Activated CD4-positive, alpha-beta T cell treated with anti-CD3 and anti-CD28 coated beads, Interleukin-2, amount 10 ng/mL, durations not matched to agents 7 days and 5 days (primary cell): ENCODE measurements at regions not wholly inside any gene's neighbourhood (a gene's known extent, or its start where the extent isn't known, plus 50 kb on each side); places are given as distances from the start of the nearest gene placed in this dataset.

Experiments used
- CTCF ChIA-PET: fragments of 350-600 bp; sonication (Branson Sonifier 250); formaldehyde crosslinking; loops from one replicate; lab custom pipeline; 2021; ENCODE audit warnings: antibody characterized with exemption; lab: Charles Lee
- POLR2A ChIA-PET: fragments of 350-600 bp; sonication (Branson Sonifier 250); formaldehyde crosslinking; loops from one replicate; lab custom pipeline; 2021; ENCODE audit warnings: antibody characterized with exemption; lab: Charles Lee
- DNase-seq: peaks from one replicate; pipeline ENCODE4 v3.0.0-alpha.2; 2020
- H3K27ac Mint-ChIP-seq: one replicate; pipeline ENCODE4 v1.8.0; 2021; ENCODE audit warnings: mild to moderate bottlenecking, moderate library complexity, mixed read lengths
- H3K27me3 Mint-ChIP-seq: one replicate; pipeline ENCODE4 v1.8.0; 2021; ENCODE audit warnings: mixed read lengths
- H3K36me3 Mint-ChIP-seq: one replicate; pipeline ENCODE4 v1.8.0; 2021; ENCODE audit warnings: low read depth, mixed read lengths
- H3K4me1 Mint-ChIP-seq: one replicate; pipeline ENCODE4 v1.8.0; 2021; ENCODE audit warnings: mixed read lengths
- H3K4me3 Mint-ChIP-seq: one replicate; pipeline ENCODE4 v1.8.0; 2021; ENCODE audit warnings: mild to moderate bottlenecking, moderate library complexity, mixed read lengths
- H3K9me3 Mint-ChIP-seq: one replicate; pipeline ENCODE4 v1.8.0; 2021; ENCODE audit warnings: mixed read lengths

- no peak for DNase-seq
- peaks cover 4% of the 10 kb centered on the region for H3K27me3 Mint-ChIP-seq
- no peak overlapping the region for H3K4me3 Mint-ChIP-seq
- POLR2A ChIA-PET: no interaction called here
- H3K9me3 Mint-ChIP-seq: peaks cover 6% of the 10 kb centered on the region
- no peak overlapping the region for H3K27ac Mint-ChIP-seq
- CTCF ChIA-PET: interaction anchor here (0.9 kb wide), 1 partner anchor 18 kb away, joined by 3 read pairs; no protein-coding TSS in a partner anchor
- peaks cover 6% of the 10 kb centered on the region for H3K4me1 Mint-ChIP-seq
- no peaks in the 10 kb centered on the region for H3K36me3 Mint-ChIP-seq
Measured at GRCh38 chr4:14771094-14771493, 231.2 kb upstream of the CPEB2 start.

DNA sequence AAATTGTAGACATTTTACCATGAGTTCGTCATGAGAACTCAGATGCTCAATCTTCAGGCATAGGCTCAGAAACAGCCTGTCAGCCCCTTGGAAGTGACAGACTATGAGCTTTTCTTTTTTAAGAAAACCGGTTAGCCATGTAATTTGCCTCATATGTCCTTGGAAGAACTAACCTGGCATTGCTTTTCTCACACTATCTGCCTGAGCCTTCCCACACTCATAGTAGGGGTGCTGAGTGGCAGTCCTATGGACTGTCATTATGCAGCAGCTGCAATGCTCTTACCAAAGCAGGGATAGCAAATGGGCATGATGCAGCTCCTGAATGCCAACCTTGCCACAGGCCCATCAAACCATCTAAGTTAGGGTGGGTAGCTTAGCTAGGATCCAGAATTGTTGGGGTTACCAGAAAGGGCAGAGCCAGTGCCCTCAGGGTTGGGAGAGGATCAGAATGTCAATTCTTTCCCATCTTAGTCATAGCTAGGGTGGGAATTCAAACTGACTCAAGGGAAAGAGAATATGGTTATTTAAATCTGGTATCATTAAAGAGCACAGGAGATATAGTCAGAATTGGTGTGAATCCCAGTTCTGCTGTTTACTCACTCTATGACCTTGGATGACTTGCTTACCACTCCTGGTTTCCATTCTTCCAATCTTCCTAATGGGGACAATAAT, 230.6 kb upstream of the CPEB2 start:
- Mint-ChIP-seq H3K36me3 (no peaks in the 10 kb centered on the region), H3K4me3 (no peak overlapping the region), H3K27ac (no peak overlapping the region), H3K9me3 (peaks cover 6% of the 10 kb centered on the region), H3K4me1 (peaks cover 5% of the 10 kb centered on the region), H3K27me3 (peaks cover 4% of the 10 kb centered on the region)
- CTCF ChIA-PET: interaction anchor here (0.6 kb wide), 1 partner anchor 628 kb away, joined by 3 read pairs; no protein-coding TSS in a partner anchor
- POLR2A ChIA-PET: no interaction called here
- DNase-seq: no peak

- no peak for DNase-seq
- ChIA-PET CTCF (interaction anchor here (0.6 kb wide), 1 partner anchor 629 kb away, joined by 3 read pairs; no protein-coding TSS in a partner anchor), POLR2A (no interaction called here)
- Mint-ChIP-seq H3K27ac (no peak overlapping the region), H3K9me3 (peaks cover 6% of the 10 kb centered on the region), H3K27me3 (peaks cover 3% of the 10 kb centered on the region), H3K4me1 (no peaks in the 10 kb centered on the region), H3K4me3 (no peak overlapping the region), H3K36me3 (no peaks in the 10 kb centered on the region)
Measured at GRCh38 chr4:14772388-14772787, 229.9 kb upstream of the CPEB2 start.

GRCh38 chr4:14783011-14783877, 219.0 kb upstream of the CPEB2 start:
- Mint-ChIP-seq H3K27me3 (no peaks in the 10 kb centered on the region), H3K4me3 (no peak overlapping the region), H3K27ac (no peak overlapping the region), H3K9me3 (peaks cover 3% of the 10 kb centered on the region), H3K4me1 (peaks cover 3% of the 10 kb centered on the region), H3K36me3 (no peaks in the 10 kb centered on the region)
- ChIA-PET CTCF (interaction anchor here (0.8 kb wide), 1 partner anchor 9 kb away, joined by 3 read pairs; no protein-coding TSS in a partner anchor), POLR2A (no interaction called here)
- DNase-seq: peak; percentile 10

DNA sequence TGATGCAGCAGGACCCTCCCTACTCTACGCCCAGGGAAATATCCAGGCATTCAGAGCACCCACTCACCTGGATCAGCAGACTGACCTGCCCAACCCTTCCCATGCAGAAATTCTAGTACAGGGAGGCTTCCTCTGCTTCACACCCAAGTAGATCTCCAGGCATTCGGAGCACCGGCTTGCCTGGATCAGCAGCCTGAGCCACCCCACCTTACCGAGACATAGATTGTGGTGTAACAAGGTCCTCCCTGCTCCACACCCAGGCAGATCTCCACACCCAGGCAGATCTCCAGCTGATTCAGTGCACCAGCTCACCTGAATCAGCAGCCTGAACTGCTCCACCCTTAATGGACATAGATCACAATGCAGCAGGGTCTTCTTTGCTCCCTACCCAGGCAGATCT, 215.1 kb upstream of the CPEB2 start:
- DNase-seq: no peak
- Mint-ChIP-seq H3K27me3 (no peaks in the 10 kb centered on the region), H3K27ac (no peak overlapping the region), H3K4me1 (peaks cover 6% of the 10 kb centered on the region), H3K4me3 (no peak overlapping the region), H3K9me3 (peaks cover 5% of the 10 kb centered on the region), H3K36me3 (no peaks in the 10 kb centered on the region)
- ChIA-PET CTCF (no interaction called here), POLR2A (no interaction called here)

DNA sequence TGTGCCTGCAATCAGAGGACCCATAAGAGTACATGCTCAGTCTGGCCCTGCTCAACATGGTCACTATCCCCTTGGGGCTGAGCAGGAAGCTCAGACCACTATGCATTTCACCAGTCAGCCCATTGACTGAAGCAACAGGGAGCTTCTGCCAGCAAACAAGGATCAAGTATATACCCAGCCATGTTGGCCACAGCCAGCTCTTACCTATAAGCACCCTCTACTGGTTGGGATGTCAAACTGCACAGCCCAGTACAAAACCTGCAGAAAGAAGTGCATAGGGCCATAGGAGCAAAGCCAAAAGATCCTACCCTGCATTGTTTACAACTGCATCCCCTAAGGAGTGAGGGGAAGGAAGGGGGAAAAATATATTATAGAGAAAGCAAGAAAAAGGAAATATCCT, 214.4 kb upstream of the CPEB2 start:
- ChIA-PET POLR2A (no interaction called here), CTCF (no interaction called here)
- DNase-seq: no peak
- Mint-ChIP-seq H3K27me3 (no peaks in the 10 kb centered on the region), H3K36me3 (no peaks in the 10 kb centered on the region), H3K4me1 (peaks cover 6% of the 10 kb centered on the region), H3K9me3 (peaks cover 5% of the 10 kb centered on the region), H3K4me3 (no peak overlapping the region), H3K27ac (no peak overlapping the region)

GRCh38 chr4:14790494-14790893, 211.8 kb upstream of the CPEB2 start:
- no peak overlapping the region for H3K4me3 Mint-ChIP-seq
- no peak for DNase-seq
- peaks cover 6% of the 10 kb centered on the region for H3K4me1 Mint-ChIP-seq
- no peaks in the 10 kb centered on the region for H3K36me3 Mint-ChIP-seq
- H3K27me3 Mint-ChIP-seq: peaks cover 9% of the 10 kb centered on the region
- POLR2A ChIA-PET: no interaction called here
- no peak overlapping the region for H3K27ac Mint-ChIP-seq
- peaks cover 8% of the 10 kb centered on the region for H3K9me3 Mint-ChIP-seq
- CTCF ChIA-PET: no interaction called here

DNA sequence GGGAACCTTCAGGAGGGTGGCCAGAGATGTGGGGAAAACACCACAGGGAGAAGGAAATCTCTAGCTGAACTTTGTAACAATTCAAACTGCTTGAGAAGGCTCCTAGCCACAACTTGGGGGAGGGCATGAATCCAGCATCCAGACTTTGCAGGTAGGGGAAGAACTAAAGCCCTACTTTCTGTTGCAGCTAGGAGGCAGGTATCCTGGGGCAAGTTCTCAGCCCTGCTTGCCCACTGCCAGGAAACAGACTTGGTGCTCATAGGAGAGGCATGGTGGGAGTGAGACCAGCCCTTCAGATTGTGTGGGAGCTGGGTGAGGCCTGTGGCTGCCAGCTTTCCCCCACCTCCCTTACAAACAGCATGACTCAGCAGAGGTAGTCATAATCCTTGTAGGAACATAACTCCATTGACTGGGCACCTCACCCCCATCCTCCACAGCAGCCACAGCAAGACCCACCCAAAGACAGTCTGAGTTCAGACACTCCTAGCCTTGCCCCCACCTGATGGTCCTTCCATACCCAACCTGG, 209.5 kb upstream of the CPEB2 start:
- ChIA-PET POLR2A (no interaction called here), CTCF (interaction anchor here (0.7 kb wide), 1 partner anchor 10 kb away, joined by 3 read pairs; no protein-coding TSS in a partner anchor)
- no peak overlapping the region for H3K27ac Mint-ChIP-seq
- no peak for DNase-seq
- peaks cover 10% of the 10 kb centered on the region for H3K4me1 Mint-ChIP-seq
- no peak overlapping the region for H3K4me3 Mint-ChIP-seq
- H3K9me3 Mint-ChIP-seq: peaks cover 13% of the 10 kb centered on the region
- no peaks in the 10 kb centered on the region for H3K36me3 Mint-ChIP-seq
- H3K27me3 Mint-ChIP-seq: peaks cover 12% of the 10 kb centered on the region

DNA sequence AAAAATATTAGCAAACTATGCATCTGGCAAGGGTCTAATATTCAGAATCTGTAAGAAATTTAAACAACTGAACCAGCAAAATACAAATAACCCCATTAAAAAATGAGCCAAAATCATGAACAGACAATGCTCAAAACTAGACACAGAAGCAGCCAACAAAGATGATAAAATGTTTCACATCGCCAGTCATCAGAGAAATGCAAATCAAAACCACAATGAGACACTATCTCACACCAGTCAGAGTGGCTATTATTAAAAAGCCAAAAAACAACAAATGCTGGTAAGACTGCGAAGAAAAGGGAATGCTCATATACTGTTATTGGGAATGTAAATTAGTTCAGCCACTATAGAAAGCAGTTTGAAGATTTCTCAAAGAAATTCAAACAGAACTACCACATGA, 201.3 kb upstream of the CPEB2 start:
- Mint-ChIP-seq H3K4me3 (no peak overlapping the region), H3K9me3 (peaks cover 17% of the 10 kb centered on the region), H3K36me3 (no peaks in the 10 kb centered on the region), H3K27me3 (peaks cover 5% of the 10 kb centered on the region), H3K4me1 (no peaks in the 10 kb centered on the region), H3K27ac (no peak overlapping the region)
- CTCF ChIA-PET: no interaction called here
- no peak for DNase-seq
- POLR2A ChIA-PET: no interaction called here

- ChIA-PET CTCF (no interaction called here), POLR2A (no interaction called here)
- Mint-ChIP-seq H3K9me3 (peaks cover 14% of the 10 kb centered on the region), H3K27me3 (peaks cover 3% of the 10 kb centered on the region), H3K36me3 (no peaks in the 10 kb centered on the region), H3K4me1 (no peaks in the 10 kb centered on the region), H3K4me3 (no peak overlapping the region), H3K27ac (no peak overlapping the region)
- DNase-seq: no peak
Measured at GRCh38 chr4:14802596-14802995, 199.7 kb upstream of the CPEB2 start.

DNA sequence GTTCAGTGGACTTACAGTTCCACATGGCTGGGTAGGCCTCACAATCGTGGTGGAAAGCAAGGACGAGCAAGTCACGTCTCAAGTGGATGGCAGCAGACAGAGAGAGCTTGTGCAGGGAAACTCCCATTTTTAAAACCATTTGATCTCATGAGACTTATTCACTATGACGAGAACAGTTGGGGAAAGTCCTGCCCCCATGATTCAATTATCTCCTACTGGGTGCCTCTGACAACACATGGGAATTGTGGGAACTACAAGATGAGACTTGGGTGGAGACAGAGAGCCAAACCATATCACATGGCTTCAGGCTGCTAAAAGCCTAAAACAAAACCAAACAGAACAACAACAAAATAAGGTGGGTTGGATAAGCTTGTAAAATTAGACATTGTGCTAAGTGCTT, 194.4 kb upstream of the CPEB2 start:
- no peak for DNase-seq
- no peaks in the 10 kb centered on the region for H3K9me3 Mint-ChIP-seq
- H3K27me3 Mint-ChIP-seq: peaks cover 3% of the 10 kb centered on the region
- H3K36me3 Mint-ChIP-seq: no peaks in the 10 kb centered on the region
- ChIA-PET POLR2A (no interaction called here), CTCF (no interaction called here)
- no peaks in the 10 kb centered on the region for H3K4me1 Mint-ChIP-seq
- H3K27ac Mint-ChIP-seq: no peak overlapping the region
- no peak overlapping the region for H3K4me3 Mint-ChIP-seq

GRCh38 chr4:14809203-14809602, 193.1 kb upstream of the CPEB2 start:
- no peaks in the 10 kb centered on the region for H3K36me3 Mint-ChIP-seq
- no peaks in the 10 kb centered on the region for H3K9me3 Mint-ChIP-seq
- no peak for DNase-seq
- ChIA-PET POLR2A (no interaction called here), CTCF (no interaction called here)
- no peaks in the 10 kb centered on the region for H3K4me1 Mint-ChIP-seq
- no peak overlapping the region for H3K27ac Mint-ChIP-seq
- H3K4me3 Mint-ChIP-seq: no peak overlapping the region
- H3K27me3 Mint-ChIP-seq: no peaks in the 10 kb centered on the region

DNA sequence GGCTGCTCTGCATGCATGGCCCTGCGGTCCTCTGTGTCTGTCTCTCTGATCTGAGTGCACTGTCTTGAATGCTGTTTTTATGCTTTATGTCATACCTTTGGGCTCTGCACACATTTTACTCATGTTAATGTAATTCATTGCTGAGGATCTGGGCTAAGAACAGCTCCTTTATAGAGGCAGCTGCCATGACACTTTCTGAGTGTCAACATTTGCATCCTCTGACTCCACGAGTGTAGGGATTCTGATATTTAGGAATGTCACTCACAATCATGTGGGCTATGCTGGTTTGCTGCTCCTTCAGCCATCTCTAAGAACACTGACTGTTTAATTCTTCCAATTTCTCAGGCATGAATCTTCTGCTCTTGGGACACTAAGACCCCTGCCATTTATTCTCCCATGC, 192.2 kb upstream of the CPEB2 start:
- DNase-seq: no peak
- H3K36me3 Mint-ChIP-seq: no peaks in the 10 kb centered on the region
- CTCF ChIA-PET: no interaction called here
- H3K4me3 Mint-ChIP-seq: no peak overlapping the region
- POLR2A ChIA-PET: no interaction called here
- no peaks in the 10 kb centered on the region for H3K27me3 Mint-ChIP-seq
- no peak overlapping the region for H3K27ac Mint-ChIP-seq
- no peaks in the 10 kb centered on the region for H3K4me1 Mint-ChIP-seq
- no peaks in the 10 kb centered on the region for H3K9me3 Mint-ChIP-seq
